HCT116 (cell line): ENCODE measurements at regions not wholly inside any gene's neighbourhood (a gene's known extent, or its start where the extent isn't known, plus 50 kb on each side); places are given as distances from the start of the nearest gene placed in this dataset.

Experiments used
- ATAC-seq: fragments of 200-7000 bp; cut with Tn5 transposase; 2 replicates; pipeline ENCODE4 v1.9.1; 2020; ENCODE audit warnings: mild to moderate bottlenecking, moderate library complexity
- BruUV-seq: library from RNA; stranded (reverse); fragments of 400-500 nt; replicated peaks from 2 replicates; lab custom pipeline; 2021; lab: Mats Ljungman, UMichigan
- CTCF ChIA-PET: fragments of 300-600 bp; sonication (Branson Sonifier 250); formaldehyde crosslinking; loops from one replicate; lab custom pipeline; 2021; ENCODE audit warnings: antibody characterized with exemption; lab: Charles Lee
- POLR2A ChIA-PET: fragments of 300-600, 350-600 bp; sonication (Branson Sonifier 250); formaldehyde crosslinking; loops from one replicate; lab custom pipeline; 2021; ENCODE audit warnings: antibody characterized with exemption; lab: Charles Lee
- RAD21 ChIA-PET, 2 experiments: fragments of 300-600 bp; sonication (Branson Sonifier 250); formaldehyde crosslinking; loops; one replicate each; lab custom pipeline; 2023; ENCODE audit warnings: low total read pairs in 2 of 2; ENCODE audit not compliant: uncharacterized antibody in 2 of 2, unreplicated experiment in 2 of 2, low non-redundant PET in 1 of 2; lab: Charles Lee
- DNase-seq: peaks from one replicate; pipeline ENCODE4 v3.0.0-alpha.2; 2010; ENCODE audit warnings: low read depth, low spot score
- H2AFZ ChIP-seq: fragments of 200-600 bp; shearing (Covaris generic), sonication (generic); 2 replicates; pipeline ENCODE4 v1.6.1; 2017; ENCODE audit warnings: low read depth, mixed run types, mixed read lengths, antibody characterized with exemption, low read length; ENCODE audit not compliant: poor library complexity, severe bottlenecking
- H3K27ac ChIP-seq: 2 replicates; pipeline ENCODE4 v1.5.1; 2012; ENCODE audit warnings: low read depth, low read length
- H3K27me3 ChIP-seq: fragments of 200-600 bp; sonication (generic); 2 replicates; pipeline ENCODE4 v1.6.1; 2016; ENCODE audit warnings: mixed run types, low read length, mixed read lengths; ENCODE audit not compliant: insufficient read depth
- H3K36me3 ChIP-seq, 2 experiments: fragments of 200-500 bp in 1 of 2; fragments of 200-600 bp in 1 of 2; sonication (Bioruptor generic) in 1 of 2; sonication (generic) in 1 of 2; 2 replicates each; pipeline versions ENCODE4 v1.5.1 to v1.6.1; 2014 to 2016; ENCODE audit warnings: low read length in 2 of 2, inconsistent platforms in 1 of 2, mixed read lengths in 1 of 2, mixed run types in 1 of 2; ENCODE audit not compliant: insufficient read depth in 2 of 2, control insufficient read depth in 1 of 2
- H3K4me1 ChIP-seq, 2 experiments: fragments of 200-600 bp in 1 of 2; sonication (generic) in 1 of 2; 2 replicates each; pipeline versions ENCODE4 v1.5.1 to v1.6.1; 2012 to 2017; ENCODE audit warnings: low read length in 2 of 2, inconsistent platforms in 1 of 2, mild to moderate bottlenecking in 1 of 2, mixed read lengths in 1 of 2, mixed run types in 1 of 2, moderate library complexity in 1 of 2; ENCODE audit not compliant: insufficient read depth in 2 of 2, control insufficient read depth in 1 of 2
- H3K4me2 ChIP-seq: fragments of 200-600 bp; sonication (generic); 2 replicates; pipeline ENCODE4 v1.6.1; 2017; ENCODE audit warnings: mixed run types, low read length, mixed read lengths
- H3K4me3 ChIP-seq, 2 experiments: fragments of 200-600 bp in 1 of 2; sonication (generic) in 1 of 2; replicated peaks in 1 of 2; 2 replicates each; pipeline ENCODE4 v1.5.1; 2011 to 2016; ENCODE audit warnings: low read length in 2 of 2, control low read depth in 1 of 2, low read depth in 1 of 2, mild to moderate bottlenecking in 1 of 2, mixed read lengths in 1 of 2, mixed run types in 1 of 2
- H3K79me2 ChIP-seq: fragments of 200-600 bp; sonication (generic); 2 replicates; pipeline ENCODE4 v1.6.1; 2017; ENCODE audit warnings: mild to moderate bottlenecking, mixed run types, low read length, moderate library complexity, mixed read lengths; ENCODE audit not compliant: insufficient read depth
- H3K9ac ChIP-seq: fragments of 200-600 bp; sonication (generic); 2 replicates; pipeline ENCODE4 v1.6.1; 2016; ENCODE audit warnings: low read length, mixed read lengths
- H3K9me2 ChIP-seq: fragments of 200-600 bp; sonication (generic), shearing (Covaris generic); 2 replicates; pipeline ENCODE4 v1.6.1; 2017; ENCODE audit warnings: mixed run types, mild to moderate bottlenecking, moderate library complexity; ENCODE audit not compliant: insufficient read depth
- H3K9me3 ChIP-seq, 2 experiments: fragments of 200-500 bp in 1 of 2; fragments of 200-600 bp in 1 of 2; sonication (Bioruptor generic) in 1 of 2; sonication (generic) in 1 of 2; 2 replicates each; pipeline ENCODE4 v1.6.1; 2014 to 2017; ENCODE audit warnings: low read length in 2 of 2, mixed read lengths in 2 of 2, inconsistent platforms in 1 of 2, low read depth in 1 of 2, mild to moderate bottlenecking in 1 of 2, mixed run types in 1 of 2, moderate library complexity in 1 of 2; ENCODE audit not compliant: control insufficient read depth in 1 of 2, insufficient read depth in 1 of 2
- H4K20me1 ChIP-seq: fragments of 200-600 bp; sonication (generic), shearing (Covaris generic); 2 replicates; pipeline ENCODE4 v1.6.1; 2017; ENCODE audit warnings: mixed run types, mild to moderate bottlenecking, moderate library complexity; ENCODE audit not compliant: insufficient read depth
- CTCF ChIP-seq, 3 experiments: fragments of 200-600 bp in 1 of 3; sonication (generic) in 1 of 3; IDR thresholded peaks in 2 of 3; conservative IDR thresholded peaks in 1 of 3; 2 replicates each; pipeline ENCODE4 v1.5.1; 2012 to 2017; ENCODE audit warnings: low read depth in 2 of 3, low read length in 2 of 3, antibody characterized with exemption in 1 of 3, borderline replicate concordance in 1 of 3, control low read depth in 1 of 3, mild to moderate bottlenecking in 1 of 3, mixed read lengths in 1 of 3, mixed run types in 1 of 3, moderate library complexity in 1 of 3; ENCODE audit not compliant: insufficient read depth in 1 of 3
- ELF1 ChIP-seq: IDR thresholded peaks from 2 replicates; pipeline ENCODE4 v1.6.1; 2012; ENCODE audit warnings: low read depth, borderline replicate concordance
- EZH2 ChIP-seq: fragments of 200-600 bp; sonication (generic); IDR thresholded peaks from 2 replicates; pipeline ENCODE4 v1.6.1; 2017; ENCODE audit warnings: antibody characterized with exemption, mixed run types
- EZH2phosphoT487 ChIP-seq: fragments of 200-600 bp; IDR thresholded peaks from 2 replicates; pipeline ENCODE4 v1.6.1; 2018; ENCODE audit warnings: antibody characterized with exemption, borderline replicate concordance
- REST ChIP-seq: IDR thresholded peaks from 2 replicates; pipeline ENCODE4 v1.6.1; 2012; ENCODE audit warnings: low read depth
- SIN3A ChIP-seq: IDR thresholded peaks from 2 replicates; pipeline ENCODE4 v1.6.1; 2012; ENCODE audit warnings: low read depth
- SP1 ChIP-seq: IDR thresholded peaks from 2 replicates; pipeline ENCODE4 v1.6.1; 2012; ENCODE audit warnings: low read depth
- TCF7L2 ChIP-seq: IDR thresholded peaks from 2 replicates; pipeline ENCODE4 v1.7.0; 2011; ENCODE audit warnings: borderline replicate concordance, inconsistent platforms; ENCODE audit not compliant: insufficient read depth, insufficient read length; ENCODE audit errors: extremely low read depth
- intact Hi-C: fragments of 100-400 bp; cut with micrococcal nuclease; formaldehyde crosslinking; loops from 2 replicates; pipeline ENCODE4 v1.10.0; 2022

GRCh38 chrX:95721011-95721410, 963.6 kb upstream of the DIAPH2 start:
- CTCF ChIA-PET, result no interaction called here
- POLR2A ChIA-PET, result no interaction called here
- RAD21 ChIA-PET, result no interaction called here

More at GRCh38 chrX:95721011-95721410, 963.6 kb upstream of the DIAPH2 start:
- no peak for ATAC-seq
- TF ChIP-seq TCF7L2 (no peak), EZH2 (no peak), ELF1 (no peak), SIN3A (no peak), CTCF (IDR thresholded peaks at IDR 0.05 in 2 of 3, conservative IDR thresholded peaks at IDR 0.05 in 1 of 3; ENCODE audit: borderline replicate concordance in 1 of 3, insufficient read depth in 1 of 3, low read depth in 2 of 3, low read length in 2 of 3) (no peak), SP1 (no peak), EZH2phosphoT487 (no peak), REST (no peak)
- TF ChIP-seq, all 23 proteins: peak for 0
- Histone ChIP-seq H4K20me1 (no peaks in the 10 kb centered on the region), H3K4me2 (no peak overlapping the region), H3K36me3 (no peaks in the 10 kb centered on the region), H3K27ac (no peak overlapping the region), H3K4me1 (no peaks in the 10 kb centered on the region), H3K79me2 (no peaks in the 10 kb centered on the region), H3K9me2 (no peaks in the 10 kb centered on the region), H3K4me3 (no peak overlapping the region), H3K27me3 (no peaks in the 10 kb centered on the region), H3K9ac (no peak overlapping the region), H3K9me3 (no peaks in the 10 kb centered on the region), H2AFZ (no peak overlapping the region)
- no TSS peak for BruUV-seq
- intact Hi-C loops, result no loop called here
- no peak for DNase-seq
